DMS114 treated with DMSO at 0.1 percent for 48 hours (cell line): ENCODE measurements at regions not wholly inside any gene's neighbourhood (a gene's known extent, or its start where the extent isn't known, plus 50 kb on each side); places are given as distances from the start of the nearest gene placed in this dataset.
"Not testable (repeated sequence)": the region's sequence is repeated elsewhere in the genome, so short reads cannot be mapped to it uniquely, and the experiment has no call there.

Experiments used
- DNase-seq: peaks from one replicate; lab custom pipeline; 2025; ENCODE audit not compliant: unreplicated experiment; lab: John Stamatoyannopoulos, UW

DNA sequence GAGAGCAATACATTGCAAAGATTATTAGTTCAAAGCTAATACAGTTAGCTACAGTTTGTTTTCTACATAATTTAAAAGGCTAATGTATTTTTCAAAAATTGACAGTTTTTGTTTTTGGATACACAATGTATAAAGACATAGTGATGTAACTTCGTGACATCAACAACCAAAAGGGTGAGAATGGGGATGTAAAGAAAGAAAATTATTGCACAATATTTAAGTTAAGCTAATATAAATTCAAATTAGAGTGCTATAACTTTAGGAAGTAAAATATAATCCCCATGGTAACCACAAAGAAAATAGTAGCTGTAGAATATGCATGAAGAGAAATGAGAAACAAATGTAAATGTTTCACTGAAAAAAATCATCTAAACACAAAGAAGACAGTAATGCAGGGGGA, 334.4 kb upstream of the DEPDC1 start:
- DNase-seq = no peak

DNA sequence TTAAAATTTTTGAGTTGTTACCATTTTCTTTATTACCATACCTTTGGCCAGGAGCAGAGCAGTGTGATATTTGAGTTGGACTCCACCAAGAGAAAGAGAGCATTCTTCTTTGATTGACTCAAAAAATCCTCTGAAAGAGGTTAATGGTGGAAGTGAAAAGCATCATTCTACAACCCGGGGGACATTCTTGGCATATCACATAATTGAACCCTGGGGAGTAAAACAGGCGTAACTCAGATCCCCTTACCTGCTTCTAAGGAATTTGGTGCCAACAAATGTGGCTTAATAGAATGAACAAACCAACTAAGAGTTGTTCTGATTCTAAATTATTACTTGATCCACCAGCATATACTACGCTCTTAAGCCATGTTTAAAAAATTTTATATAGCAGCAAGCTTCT, 351.1 kb upstream of the DEPDC1 start:
- DNase-seq = no peak

DNA sequence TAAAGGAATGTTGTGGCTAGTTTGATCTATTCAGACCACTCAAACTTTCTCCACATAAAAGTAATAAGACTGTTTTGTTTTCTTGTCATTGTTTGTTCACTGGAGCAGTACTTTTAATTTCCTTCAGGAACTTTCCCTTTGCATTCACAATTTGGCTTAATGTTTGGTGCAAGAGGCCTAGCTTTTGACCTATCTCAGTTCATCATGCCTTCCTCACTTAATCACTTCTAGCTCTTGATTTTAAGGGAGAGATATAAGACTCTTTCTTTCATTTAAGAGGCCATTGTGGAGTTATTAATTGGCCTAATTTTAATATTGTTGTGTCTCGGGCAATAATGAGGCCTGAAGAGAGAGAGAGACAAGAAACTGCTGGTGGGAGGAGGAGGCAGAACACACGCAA, 371.7 kb upstream of the DEPDC1 start:
- no peak for DNase-seq

DNA sequence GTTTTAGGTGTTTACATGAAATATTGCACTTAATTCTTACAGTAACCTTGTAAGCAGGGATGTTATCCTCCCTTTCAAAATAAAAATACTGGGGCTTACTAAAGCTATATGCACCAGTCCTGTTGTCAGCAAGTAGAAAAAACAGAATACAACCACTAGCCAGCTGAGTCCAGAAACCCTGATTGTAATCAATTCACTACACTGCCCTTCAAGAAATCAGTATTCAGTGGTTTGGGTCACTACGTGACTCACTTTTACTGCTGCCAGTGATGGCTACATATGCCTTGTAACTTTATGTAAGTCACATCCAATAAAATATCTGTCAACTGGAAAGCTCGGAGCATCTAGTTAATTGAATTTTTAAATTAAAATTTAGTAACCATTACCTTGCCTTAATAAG, 376.3 kb upstream of the DEPDC1 start:
- no peak for DNase-seq

DNA sequence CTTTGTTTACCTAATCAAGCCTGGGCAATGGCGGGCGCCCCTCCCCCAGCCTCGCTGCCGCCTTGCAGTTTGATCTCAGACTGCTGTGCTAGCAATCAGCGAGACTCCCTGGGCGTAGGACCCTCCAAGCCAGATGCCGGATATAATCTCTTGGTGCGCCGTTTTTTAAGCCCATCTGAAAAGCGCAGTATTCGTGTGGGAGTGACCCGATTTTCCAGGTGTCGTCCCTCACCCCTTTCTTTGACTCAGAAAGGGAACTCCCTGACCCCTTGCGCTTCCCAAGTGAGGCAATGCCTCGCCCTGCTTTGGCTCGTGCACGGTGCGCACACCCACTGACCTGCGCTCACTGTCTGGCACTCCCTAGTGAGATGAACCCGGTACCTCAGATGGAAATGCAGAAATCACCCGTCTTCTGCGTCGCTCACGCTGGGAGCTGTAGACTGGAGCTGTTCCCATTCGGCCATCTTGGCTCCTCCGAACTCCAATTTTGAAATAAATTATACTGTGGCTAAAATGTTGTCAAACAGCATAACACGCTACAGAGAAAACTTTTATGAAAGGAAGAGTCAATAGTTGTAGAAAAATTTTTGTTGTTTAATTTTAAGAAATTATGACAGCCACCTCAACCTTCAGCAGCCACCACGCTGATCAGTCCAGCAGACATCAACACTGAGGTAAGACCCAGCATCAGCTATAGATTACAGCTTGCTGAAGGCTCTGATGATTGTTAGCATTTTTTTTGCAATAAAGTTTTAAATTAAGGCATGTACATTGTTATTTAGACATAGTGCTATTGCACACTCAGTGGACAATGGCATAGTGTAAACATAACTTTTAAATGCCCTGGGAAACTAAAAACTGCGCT, 384.7 kb upstream of the DEPDC1 start:
- DNase-seq = not testable (repeated sequence)

DNA sequence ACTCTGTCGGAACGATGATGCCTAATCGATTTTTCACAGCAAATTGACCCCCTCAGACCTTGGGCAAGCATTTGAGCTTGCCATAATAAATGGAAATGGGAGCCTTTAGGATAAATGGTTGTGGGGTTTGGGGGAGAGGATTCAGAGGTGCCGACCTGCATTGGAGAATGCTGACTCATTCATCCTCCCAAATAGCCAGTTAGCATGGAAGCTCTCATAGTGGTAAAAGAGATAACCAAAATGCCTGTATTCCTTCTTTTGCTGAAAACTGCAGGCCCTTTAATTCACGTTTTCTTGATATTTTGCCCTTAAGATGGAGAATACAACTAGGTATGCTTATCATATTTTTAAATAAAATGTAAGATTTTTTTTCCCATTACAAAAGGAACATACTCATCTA, 392.6 kb upstream of the DEPDC1 start:
- no peak for DNase-seq

DNA sequence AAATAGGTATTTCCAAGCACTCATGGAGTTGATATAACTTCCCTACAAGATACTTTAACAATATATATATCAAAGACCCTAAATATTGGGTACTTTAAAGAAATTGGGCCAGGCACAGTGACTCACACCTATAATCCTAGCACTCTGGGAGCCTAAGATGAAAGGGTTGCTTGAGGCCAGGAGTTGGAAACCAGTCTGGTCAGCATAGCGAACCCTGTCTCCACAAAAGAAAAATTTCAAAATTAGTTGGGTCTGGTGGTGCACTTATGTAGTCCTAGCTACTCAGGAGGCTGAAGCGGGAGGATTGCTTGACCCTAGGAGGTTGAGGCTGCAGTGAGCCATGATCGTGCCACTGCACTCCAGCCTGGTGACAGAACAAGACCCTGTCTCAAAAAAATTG, 393.9 kb upstream of the DEPDC1 start:
- no peak for DNase-seq

DNA sequence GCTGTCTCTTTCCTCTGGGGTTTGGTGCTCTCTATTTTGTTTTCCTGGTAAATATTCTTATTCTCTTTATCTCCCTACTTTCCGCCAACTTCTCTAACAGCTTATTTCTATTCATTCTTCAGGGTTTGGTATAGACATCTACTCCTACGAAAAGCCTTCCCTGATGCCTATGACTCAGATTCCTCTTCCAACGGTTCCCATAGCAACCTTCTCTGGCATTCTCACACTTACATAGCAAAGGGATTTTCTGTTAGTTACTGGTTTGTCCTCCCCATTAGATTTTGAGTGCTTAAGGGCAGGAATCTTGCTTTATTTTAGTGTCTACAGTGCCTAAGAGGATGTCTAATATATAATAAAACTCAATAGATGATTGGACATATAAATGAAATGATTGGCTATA, 407.6 kb upstream of the DEPDC1 start:
- no peak for DNase-seq

DNA sequence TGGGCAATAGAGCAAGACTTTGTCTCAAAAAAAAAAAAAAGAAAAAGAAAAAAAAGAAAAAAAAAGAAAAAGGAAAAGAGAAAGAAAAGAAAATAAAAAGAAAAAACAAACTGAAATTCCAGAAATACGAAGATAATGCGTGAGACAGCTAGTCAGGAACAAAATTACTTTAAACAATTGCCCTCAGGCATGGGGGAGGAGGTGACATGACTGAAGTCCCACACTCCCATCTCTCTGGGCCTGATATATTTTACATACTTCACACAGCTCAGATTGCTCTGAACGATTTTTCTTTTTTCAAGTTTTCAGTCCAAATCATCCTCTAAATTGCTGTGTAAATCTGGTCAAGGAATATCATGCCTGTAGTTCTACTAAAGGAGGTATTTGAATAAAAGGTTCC, 409.5 kb upstream of the DEPDC1 start:
- no peak for DNase-seq

DNA sequence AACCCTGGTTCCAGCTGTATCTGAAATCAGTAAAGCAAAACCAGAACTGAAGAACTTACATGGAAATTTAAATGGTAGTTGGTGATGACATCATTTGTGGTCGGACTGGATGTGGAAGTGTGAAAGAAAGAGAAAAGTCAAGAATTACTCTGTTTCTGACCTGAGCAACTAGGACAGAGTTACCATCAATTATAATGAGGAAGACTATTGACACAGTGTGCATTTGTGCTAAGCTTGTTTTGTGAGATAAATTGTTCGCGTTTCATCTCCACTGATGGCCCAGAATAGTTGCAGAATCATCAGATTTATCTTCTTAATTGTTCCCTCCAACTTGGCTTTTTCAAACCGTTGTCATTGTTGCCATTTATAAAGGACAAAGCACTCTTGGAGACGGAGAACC, 410.6 kb upstream of the DEPDC1 start:
- no peak for DNase-seq

DNA sequence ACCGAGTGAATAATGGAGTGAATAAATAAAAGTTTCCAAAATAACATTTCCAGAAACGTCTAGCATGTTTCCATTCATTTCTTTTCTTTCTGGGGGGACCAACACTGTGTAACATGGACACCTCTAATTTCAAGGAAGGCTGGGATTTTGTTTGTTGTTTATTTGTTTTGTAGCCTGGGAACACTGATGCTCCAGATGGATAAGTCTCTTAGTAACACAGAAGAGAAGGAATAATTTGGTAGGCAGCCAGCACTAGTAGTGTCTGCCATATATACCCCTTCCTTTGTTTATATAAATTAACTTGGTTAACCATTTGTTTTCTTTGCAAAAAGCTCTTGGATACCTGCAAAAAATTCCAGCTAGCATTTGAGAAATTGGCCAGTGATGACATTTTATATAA, 411.4 kb upstream of the DEPDC1 start:
- no peak for DNase-seq

DNA sequence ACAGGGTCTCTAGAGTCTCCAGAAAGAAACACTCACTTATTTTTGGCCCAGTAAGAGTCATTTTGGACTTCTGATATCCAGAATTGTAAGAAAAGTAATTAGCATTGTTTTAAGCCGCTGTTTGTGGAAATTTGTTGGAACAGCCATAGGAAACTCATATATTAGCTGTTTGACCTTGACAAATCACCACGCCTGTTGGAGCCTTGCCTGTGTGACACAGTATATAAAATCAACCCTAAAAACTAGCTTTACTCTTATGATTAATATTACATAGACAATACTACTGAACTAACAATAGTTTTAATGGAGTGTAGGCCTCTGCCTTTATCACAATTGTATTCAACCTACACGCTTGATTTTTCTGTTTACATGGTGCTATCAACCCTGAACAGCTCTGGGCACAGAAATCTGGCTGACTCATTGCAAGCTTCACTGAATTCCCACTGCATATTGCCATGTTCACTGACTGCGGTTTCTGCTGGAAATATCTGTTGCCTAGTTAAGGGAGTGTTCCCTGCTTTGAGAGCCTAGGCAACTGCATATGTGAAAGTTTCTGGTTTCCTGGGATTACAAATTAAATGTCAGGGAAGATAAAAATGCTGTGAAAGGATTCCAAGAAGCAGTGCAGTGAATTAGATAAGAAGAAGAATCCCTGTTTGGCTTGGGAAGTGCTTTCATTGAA, 419.5 kb upstream of the DEPDC1 start:
- no peak for DNase-seq

DNA sequence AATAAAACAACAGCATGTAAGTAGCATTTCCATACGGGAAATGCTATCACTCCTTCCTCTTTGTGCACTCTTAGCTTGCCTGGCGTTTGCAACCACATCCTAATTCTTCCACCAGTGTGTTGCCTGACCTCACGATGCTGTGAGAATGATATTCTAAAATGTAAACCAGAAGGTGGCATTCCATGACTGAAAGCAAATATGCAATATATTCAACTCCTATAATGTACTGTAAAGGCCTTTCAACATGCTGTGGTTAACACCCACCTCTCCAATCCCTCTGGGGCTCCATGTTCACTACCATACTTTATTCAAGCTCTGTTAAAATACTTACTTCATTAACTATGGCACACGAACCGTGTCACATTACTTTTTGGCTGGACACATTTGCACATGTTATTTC, 420.6 kb upstream of the DEPDC1 start:
- DNase-seq = no peak

DNA sequence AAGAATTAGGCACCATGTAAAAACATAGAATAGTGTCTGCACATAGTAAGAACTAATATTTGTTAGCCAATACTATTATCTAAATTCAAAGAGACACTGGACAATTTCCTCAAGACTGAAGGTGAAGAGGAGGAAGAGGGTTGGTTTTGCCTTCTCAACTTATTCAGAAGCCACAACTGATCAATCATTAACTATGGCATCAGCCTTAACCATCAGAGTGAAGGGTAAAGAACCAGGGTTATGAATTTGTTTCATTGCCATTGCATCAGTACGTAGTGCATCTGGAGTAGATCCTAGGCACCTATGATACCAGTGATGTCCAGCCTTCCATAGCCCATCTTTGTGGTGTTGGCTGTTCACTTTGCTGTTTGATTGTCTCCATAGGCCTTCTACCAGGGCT, 421.7 kb upstream of the DEPDC1 start:
- DNase-seq = no peak

DNA sequence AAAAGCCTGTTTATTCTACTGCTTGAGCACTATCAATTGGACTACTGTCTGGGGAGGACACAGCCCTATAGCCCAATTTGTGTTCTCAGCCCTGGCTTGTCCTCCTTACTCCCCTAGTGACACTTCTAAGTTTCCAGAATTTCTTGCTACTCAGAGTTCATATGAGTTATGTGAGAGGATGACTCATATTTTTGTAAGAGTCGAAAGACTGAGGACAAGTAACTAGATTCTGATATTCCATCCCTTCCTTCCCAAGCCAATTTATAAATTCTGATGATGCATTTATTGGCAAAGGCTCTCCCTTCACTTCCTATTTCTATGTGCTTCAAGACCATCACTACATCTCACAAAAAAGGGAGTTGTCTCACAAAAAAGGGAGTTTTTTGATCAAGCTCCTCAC, 422.2 kb upstream of the DEPDC1 start:
- DNase-seq = no peak

DNA sequence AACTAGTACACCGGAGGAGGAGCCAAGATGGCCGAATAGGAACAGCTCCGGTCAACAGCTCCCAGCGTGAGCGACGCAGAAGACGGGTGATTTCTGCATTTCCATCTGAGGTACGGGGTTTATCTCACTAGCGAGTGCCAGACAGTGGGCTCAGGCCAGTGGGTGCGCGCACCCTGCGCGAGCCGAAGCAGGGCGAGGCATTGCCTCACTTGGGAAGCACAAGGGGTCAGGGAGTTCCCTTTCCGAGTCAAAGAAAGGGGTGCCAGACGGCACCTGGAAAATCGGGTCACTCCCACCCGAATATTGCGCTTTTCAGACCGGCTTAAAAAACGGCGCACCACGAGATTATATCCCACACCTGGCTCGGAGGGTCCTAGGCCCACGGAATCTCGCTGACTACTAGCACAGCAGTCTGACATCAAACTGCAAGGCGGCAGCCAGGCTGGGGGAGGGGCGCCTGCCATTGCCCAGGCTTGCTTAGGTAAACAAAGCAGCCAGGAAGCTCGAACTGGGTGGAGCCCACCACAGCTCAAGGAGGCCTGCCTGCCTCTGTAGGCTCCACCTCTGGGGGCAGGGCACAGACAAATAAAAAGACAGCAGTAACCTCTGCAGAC, 426.7 kb upstream of the DEPDC1 start:
- DNase-seq = not testable (repeated sequence)

DNA sequence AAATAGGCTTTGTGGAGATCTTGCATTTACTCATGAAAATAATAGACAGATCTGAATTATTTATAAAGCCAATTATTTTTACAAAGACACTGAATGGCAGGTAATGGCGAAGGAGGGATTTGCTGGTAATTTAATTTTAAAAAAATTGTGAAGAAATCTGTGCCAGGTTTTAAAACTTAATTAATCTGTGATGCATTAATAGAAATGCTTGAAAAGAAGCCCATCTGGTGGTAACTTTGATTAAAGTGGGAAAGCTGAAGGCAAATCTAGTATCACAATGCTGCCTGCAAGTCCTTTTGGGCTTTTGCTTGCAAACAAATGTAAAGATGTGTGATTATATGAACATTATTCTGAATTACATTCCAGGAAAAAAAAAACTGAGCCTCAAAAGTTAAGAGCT, 433.2 kb upstream of the DEPDC1 start:
- DNase-seq = no peak

DNA sequence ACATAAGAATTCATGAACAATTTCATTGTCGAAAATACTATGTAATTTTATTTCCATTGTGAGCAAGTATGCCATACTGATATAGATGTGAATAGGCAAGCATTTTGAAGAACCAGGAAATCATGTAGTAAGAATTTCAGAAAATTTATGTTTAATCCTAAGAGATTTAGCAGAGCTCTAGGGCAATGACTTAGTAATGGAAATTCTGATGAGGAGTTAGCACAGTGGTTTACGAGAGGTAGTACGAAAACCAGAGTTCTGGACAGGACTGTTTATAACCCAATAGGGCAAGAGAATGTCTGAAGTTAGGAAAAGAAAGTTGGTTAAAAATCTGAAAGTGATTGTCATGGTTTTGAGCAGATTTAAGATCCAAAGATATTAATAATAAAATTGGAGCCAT, 439.6 kb upstream of the DEPDC1 start:
- DNase-seq = no peak

DNA sequence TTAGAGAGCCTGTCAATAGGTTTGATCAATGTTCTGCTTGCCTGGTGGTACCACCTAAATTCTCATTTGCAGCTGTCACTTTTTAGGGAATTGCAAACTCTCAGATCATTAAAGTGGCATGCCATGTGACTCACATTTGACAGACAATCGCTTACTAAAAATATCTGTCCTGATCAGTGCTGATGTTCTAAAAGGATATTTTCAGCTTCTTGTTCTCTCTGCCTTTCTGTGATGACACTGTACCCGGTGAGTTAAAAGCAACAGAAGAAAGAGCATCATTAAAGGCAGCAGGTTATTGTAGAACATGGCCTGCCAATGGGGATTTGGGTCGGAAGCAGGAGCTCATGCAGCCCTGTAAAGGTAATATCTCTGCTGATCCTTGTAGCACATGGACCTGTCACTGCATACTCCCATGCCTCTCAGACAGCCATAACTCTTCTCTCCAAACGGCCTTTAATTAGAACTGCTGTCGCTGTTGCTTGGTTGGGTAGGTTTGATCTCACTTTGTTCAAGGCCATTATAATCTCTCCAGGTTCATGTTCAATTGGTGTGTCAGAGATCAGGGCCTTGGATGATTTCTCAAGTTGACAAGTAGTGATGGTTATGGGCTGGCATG, 441.3 kb upstream of the DEPDC1 start:
- DNase-seq = no peak

DNA sequence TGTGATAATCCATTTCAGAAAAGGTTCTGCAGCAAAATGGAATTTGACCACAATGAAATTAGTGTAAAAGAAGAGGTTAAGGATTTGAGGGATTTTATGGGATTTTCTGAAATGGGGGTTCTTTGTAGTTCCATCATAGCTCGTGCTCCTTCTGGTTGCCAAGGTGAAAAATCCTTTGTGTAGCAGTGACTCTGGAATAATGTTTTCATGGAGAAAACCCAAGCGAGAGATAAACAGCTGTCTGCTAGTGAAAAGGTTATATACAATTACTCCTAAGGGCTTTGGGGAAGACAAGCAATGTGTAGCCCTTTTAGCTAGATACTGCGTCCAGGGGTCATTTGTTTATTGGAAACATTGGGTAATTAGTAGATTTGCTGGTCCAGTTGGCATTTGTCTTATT, 453.2 kb upstream of the DEPDC1 start:
- no peak for DNase-seq

DNA sequence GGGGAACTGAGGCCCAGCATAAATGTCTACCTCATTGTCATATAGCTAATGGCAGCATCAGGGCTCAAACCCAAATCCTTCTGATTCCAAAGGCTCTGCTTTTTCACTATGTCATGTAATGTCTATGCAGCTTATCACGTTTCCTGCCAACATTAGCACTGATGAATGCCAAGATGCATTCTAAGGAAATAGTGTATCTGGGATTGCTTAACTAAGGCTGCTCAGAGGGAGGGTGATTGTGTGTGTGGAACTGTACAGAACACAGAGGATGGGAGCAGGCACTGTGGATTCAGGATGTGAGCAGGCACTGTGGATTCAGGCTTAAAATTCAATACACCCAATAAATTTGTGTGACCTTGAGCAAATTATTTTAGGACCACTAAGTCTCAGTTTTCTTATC, 456.4 kb upstream of the DEPDC1 start:
- no peak for DNase-seq

DNA sequence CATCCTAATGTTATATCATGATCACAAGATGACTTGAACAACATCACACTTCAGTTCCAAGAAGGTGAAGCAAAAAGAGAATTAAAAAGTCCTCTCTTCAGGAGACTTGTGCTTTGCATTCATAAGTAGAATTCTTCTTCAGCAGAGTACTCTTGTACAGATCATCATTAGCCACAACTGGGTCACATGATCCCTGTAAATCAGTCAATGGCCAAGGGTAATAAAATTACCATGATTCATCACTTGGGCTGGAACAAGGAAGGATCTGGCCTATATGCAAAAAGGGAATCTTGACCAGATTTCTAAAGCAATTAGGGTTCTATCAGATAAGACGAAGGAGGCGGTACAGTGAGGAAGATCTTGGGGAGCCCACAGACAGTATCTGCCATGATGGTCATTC, 458.0 kb upstream of the DEPDC1 start:
- no peak for DNase-seq
